HK-2 (cell line): ENCODE measurements at regions not wholly inside any gene's neighbourhood (a gene's known extent, or its start where the extent isn't known, plus 50 kb on each side); places are given as distances from the start of the nearest gene placed in this dataset.
"Not testable (repeated sequence)": the region's sequence is repeated elsewhere in the genome, so short reads cannot be mapped to it uniquely, and the experiment has no call there.

Experiments
- DNase-seq: peaks from one replicate; pipeline ENCODE4 v3.0.0-alpha.2; 2018; ENCODE audit not compliant: unreplicated experiment

DNA sequence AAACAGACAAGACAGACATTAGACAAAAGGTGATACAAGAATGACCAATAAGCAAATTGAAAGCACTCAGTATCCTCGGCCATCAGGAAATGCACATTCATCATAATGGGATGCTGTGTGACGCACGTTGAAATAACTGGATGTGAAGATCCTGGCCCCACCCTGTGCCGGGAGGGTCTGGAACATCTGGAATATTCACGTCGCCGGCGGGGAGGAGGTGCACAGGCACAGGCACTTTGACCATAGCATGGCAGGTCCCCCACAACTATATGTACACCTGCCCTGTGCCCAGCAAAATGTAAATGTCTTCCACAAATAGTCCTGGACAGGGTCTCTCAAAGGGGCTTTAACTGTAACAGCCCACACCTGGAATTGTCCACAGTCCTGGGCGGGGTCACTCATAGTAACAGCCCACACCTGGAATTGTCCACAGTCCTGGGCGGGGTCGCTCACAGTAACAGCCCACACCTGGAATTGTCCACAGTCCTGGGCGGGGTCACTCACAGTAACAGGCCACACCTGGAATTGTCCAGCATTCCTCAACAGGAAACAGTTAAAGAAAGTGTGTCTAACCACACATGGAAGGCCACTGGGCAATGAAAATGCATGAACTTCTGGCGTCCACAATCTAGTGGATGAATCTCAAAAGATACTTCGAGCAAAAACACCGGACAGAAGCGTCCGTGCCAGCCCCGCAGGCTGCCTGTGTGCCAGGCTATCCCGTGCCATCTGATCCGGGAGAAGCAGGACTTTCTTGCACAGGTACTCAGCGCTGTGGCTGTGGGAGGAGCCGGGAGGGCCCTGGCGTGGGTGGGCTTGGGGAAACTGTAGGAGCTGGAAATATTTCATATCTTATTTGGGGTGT lies 113.4 kb downstream of the RTP5 start:
- DNase-seq: no peak

DNA sequence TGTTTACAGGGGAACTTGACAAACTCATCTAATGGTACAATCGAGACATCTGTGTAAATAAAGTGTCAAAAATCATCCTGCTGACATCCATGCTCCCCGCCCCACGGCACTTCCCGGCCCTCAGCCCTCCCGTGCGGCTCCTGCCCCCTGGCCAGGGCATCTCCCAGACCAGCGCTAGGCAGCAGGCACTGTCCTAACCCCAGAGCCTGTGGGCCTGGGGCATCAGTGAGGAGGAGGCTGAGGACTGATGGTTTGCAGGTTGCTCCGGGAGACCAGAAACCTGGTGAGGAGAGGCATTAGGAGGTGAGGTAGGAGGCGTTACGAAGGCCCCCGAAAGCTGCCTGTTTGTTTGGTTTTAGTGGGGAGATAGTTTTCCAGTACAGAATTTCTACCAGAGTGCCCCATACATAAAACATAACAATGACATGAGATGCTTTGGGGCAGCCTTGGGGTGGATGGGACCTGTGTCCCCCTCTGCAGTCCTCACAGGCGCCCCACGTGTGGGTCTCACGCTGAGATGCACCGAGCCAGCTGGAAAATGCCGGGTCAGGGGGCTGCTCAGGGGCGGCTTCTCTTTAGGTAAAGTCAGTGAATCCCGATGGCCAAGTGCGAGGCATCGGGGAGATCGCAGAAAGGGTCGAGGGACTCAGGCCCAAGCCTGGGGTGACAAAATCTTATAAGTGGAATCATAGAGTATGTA lies 114.2 kb downstream of the RTP5 start:
- no peak for DNase-seq

DNA sequence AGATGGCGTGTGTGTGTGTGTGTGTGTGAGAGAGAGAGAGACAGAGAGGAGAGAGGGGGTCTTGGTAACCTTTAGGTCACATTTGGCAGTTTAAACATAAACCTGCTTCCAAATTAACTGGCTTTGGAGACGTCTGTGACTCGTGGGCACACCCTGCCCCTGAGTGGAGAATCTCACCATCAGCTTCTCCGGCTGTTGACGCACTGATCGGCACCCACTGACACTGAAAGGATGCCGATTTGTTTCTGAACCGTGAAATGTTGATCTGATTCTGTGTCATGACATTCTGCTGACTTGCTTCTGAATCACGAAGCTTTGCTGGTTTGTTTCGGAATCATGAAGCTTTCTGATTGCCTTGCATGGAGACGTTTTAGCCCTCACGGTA lies 114.7 kb downstream of the RTP5 start:
- DNase-seq: no peak

DNA sequence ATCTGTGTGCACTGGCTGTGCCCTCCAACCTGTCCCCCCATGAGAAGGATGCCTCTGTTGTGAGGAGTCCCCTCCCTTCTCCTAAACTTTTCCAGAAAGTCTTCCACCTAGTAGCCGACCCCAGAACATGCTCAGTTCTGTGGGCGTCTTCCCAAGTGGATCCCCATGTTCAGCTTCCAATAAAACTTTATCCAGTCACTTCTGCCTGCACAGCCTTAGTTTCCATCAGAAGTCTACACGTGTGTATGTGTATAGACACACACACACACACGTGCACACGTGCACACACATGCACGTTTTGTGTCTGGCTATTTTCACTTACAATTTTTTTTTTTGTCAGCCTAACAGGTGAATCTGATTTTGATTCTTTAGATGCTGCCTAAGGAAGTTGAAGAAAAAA lies 115.1 kb downstream of the RTP5 start:
- no peak for DNase-seq

GRCh38 chr2:241985161-241985985 lies 115.8 kb downstream of the RTP5 start:
- not testable (repeated sequence) for DNase-seq

DNA sequence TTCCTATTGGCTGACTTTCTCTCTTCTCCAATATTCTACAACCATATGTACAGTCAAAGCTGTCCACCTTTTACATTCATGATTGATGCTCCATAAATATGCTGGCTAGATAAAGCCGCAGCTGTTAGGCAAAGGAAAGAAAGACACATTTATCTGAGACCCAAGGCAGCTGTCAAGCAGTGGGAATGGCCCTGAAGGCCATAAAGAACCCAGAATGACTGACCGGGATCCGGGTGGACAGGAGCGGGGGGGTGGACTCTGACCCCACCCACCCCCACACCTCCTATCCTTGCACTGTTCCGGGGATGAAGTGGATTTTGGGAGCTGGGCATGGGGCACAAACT lies 116.4 kb downstream of the RTP5 start:
- DNase-seq: no peak

GRCh38 chr2:241986836-241987641 lies 117.5 kb downstream of the RTP5 start:
- DNase-seq: no peak

- no peak for DNase-seq
Measured at GRCh38 chr2:241987726-241988125, 118.2 kb downstream of the RTP5 start.

- no peak for DNase-seq
Measured at GRCh38 chr2:241988146-241988545, 118.6 kb downstream of the RTP5 start.

GRCh38 chr2:241989074-241989473 lies 119.5 kb downstream of the RTP5 start:
- DNase-seq: no peak

DNA sequence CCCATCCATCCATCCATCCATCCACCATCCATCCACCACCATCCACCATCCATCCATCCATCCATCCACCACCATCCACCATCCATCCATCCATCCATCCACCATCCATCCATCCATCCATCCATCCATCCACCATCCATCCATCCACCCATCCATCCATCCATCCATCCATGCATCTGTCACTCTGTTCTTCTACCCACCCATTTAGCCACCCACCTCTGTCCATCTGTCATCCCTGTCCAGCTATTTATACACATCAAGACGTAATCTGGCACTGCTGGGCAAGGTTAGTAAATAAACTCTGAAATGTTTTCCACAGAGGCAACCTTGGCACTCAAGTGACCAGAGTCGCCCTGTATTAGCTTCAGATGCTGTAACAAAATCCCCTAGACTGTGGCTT lies 120.9 kb downstream of the RTP5 start:
- no peak for DNase-seq

DNA sequence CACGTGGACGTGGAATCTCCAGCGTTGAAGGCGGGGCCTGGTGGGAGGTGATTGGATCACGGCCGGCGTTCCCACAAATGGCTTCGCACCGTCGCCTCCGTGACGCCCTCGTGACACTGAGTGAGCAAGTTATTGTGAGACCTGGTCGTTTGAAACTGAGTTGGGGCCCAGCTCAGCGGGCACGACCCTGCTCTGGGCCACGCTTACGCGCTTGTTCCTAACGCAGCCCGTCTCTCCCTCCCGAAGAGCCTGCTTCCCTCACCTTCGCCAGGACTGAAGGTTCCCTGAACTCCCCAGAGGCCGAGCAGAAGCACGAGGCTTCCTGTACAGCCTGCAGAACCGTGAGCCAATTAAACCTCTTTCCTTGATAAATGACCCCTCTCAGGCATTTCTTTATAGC lies 121.8 kb downstream of the RTP5 start:
- DNase-seq: no peak

DNA sequence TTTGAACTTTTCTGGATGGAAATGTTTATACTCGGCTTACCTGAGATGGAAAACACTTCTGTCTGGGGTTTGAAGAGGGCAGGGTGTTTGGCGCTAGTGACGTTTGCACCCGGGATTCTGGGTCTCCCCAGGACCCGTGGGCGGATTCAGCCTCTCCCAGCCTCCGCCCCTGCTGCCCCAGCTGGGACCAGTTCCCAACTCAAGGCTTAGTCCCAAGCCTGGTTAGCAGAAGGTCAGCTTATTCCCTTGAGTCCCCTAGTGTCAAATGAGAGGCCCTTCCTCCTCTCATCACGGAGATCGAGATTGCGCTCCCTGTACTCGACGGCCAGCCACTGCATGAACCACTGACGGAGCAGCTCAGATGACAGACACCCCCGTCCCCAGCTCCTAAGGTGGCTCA lies 123.2 kb downstream of the RTP5 start:
- DNase-seq: no peak

DNA sequence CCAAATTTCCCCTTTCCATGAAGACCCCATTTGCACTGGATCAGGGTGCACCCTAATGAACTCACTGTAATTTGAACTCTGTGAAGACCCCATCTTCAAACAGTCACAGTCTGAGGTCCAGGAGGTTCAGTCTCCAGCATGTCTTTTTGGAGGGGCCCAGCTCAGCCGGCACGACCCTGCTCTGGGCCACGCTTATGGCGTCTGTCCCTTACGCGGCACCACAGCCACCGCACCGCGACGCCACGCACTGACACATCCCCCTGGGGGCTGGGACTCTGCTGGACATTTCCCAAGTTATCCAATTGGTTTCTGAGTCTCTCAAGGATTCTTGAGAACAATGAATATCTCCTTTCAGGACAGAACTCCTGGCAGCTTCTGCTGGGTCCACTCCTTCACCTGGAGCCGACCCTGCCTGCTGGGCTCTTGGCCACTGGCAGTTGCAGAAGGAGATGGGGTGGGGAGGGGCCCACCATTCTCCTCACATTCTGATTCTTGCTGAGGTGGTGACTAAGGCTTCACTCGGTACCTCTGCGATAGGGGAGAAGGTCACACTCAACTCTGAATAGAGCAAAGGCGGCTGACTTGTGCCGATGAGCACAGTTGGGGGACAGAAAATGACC lies 124.0 kb downstream of the RTP5 start:
- no peak for DNase-seq

GRCh38 chr2:241994086-241994485 lies 124.6 kb downstream of the RTP5 start:
- DNase-seq: no peak

- DNase-seq: no peak
Measured at GRCh38 chr2:241994556-241995213, 125.2 kb downstream of the RTP5 start.

- no peak for DNase-seq
Measured at GRCh38 chr2:241996100-241996499, 126.6 kb downstream of the RTP5 start.

DNA sequence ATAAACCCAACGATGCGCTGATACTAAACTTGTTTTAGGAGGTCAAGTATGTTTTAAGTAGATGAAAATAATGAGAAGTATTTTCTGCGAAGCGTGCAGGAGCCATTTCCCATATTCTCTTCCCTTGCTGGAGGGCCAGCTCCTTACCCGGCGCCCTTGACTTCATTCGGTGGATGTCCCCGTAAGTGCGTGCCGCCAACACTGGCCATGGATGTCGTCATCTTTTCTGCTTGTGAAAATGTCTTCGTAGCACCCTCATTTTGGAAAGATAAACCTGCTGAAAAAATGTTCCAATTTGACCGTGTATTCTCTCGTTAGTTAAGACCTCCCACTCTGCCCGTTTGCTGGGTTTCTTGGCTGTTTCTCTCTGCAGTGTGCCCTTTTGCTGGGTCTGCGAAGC lies 127.5 kb downstream of the RTP5 start:
- no peak for DNase-seq

- no peak for DNase-seq
Measured at GRCh38 chr2:241999184-241999583, 129.7 kb downstream of the RTP5 start.

DNA sequence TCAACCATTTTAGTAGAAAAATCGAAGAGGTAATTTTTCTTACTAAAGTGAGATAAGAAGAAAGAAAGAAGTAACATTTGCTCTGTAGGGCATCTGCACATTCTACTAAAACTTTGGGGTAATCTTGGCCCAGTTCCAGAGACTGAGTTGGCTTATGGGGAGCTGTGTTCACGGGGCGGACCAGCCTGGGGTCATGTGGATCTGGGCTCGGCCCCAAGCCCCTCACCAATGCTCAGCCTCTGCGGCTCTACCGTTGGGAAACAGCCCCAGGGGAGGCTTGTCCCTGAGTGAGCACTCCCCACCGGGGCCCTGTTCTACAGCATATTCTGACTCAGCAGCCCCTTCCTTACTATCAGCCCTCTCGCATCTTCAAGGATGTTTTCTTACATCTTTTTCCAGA lies 132.3 kb downstream of the RTP5 start:
- no peak for DNase-seq

GRCh38 chr2:242002944-242003343 lies 133.4 kb downstream of the RTP5 start:
- no peak for DNase-seq
